ENCODE measurements at regions not wholly inside any gene's neighbourhood (a gene's known extent, or its start where the extent isn't known, plus 50 kb on each side); places are given as distances from the start of the nearest gene placed in this dataset.

DNA sequence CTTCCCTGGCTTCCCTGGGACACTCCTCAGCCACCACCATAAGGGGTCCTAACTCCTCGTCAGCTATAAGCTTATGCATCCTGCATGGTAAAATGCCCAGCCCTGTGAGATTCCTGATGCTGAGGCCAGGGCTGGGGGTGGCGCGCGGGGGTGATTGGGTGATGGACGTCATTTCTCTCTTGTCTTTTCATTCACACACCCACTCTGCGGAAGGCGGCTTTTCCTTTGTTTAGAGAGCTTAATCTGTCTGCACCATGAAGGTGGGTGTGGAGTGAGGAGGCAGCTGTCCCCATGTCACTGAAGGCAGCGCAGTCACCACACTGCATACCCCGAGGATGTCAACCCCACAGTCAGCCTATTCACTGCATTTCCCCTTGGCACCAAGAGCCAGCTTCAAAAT is 110.0 kb upstream of the NSMCE3 start:
- H3K4me3 ChIP-seq (ENCODE audit: control insufficient read depth in 2 of 3, extremely low read depth in 1 of 3, insufficient read depth in 2 of 3, low read depth in 1 of 3, low read length in 3 of 3), result no peak overlapping the region
- TF ChIP-seq EZH2 (IDR thresholded peaks at IDR 0.05; ENCODE audit: low read length), result no peak
- TF ChIP-seq, protein P1, sequence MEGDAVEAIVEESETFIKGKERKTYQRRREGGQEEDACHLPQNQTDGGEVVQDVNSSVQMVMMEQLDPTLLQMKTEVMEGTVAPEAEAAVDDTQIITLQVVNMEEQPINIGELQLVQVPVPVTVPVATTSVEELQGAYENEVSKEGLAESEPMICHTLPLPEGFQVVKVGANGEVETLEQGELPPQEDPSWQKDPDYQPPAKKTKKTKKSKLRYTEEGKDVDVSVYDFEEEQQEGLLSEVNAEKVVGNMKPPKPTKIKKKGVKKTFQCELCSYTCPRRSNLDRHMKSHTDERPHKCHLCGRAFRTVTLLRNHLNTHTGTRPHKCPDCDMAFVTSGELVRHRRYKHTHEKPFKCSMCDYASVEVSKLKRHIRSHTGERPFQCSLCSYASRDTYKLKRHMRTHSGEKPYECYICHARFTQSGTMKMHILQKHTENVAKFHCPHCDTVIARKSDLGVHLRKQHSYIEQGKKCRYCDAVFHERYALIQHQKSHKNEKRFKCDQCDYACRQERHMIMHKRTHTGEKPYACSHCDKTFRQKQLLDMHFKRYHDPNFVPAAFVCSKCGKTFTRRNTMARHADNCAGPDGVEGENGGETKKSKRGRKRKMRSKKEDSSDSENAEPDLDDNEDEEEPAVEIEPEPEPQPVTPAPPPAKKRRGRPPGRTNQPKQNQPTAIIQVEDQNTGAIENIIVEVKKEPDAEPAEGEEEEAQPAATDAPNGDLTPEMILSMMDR (optimal IDR thresholded peaks at IDR 0.05 in 1 of 3, IDR thresholded peaks at IDR 0.05 in 1 of 3, conservative IDR thresholded peaks at IDR 0.05 in 1 of 3; ENCODE audit: extremely low read depth in 1 of 3, insufficient read depth in 2 of 3, low read length in 3 of 3), result no peak
- no peak overlapping the region for H3K9ac ChIP-seq (ENCODE audit: control insufficient read depth, extremely low read depth, insufficient read depth, low read length)
- H3K9me3 ChIP-seq (ENCODE audit: control insufficient read depth, low read depth, low read length), result peaks cover 7% of the 10 kb centered on the region
- no peak overlapping the region for H3K4me2 ChIP-seq (ENCODE audit: control insufficient read depth, extremely low read depth, insufficient read depth, low read depth, low read length)
- no peaks in the 10 kb centered on the region for H3K36me3 ChIP-seq (ENCODE audit: control insufficient read depth in 2 of 2, extremely low read depth in 1 of 2, insufficient read depth in 2 of 2, low read length in 2 of 2)
- H4K20me1 ChIP-seq (ENCODE audit: control insufficient read depth, extremely low read depth, insufficient read depth, low read length), result no peaks in the 10 kb centered on the region
- no peaks in the 10 kb centered on the region for H3K79me2 ChIP-seq (ENCODE audit: control insufficient read depth, insufficient read depth, low read length)
- no peaks in the 10 kb centered on the region for H3K9me1 ChIP-seq (ENCODE audit: control insufficient read depth, extremely low read depth, insufficient read depth, low read length)
- no peak overlapping the region for H3K27ac ChIP-seq (ENCODE audit: control insufficient read depth, insufficient read depth, low read length)
- H2AFZ ChIP-seq (ENCODE audit: control insufficient read depth, low read length), result no peak overlapping the region
- H3K4me1 ChIP-seq (ENCODE audit: control insufficient read depth, extremely low read depth, insufficient read depth, low read length), result no peaks in the 10 kb centered on the region
- no peak for FAIRE-seq
- DNase-seq (ENCODE audit: low read depth, low spot score), result no peak
- H3K27me3 ChIP-seq (ENCODE audit: control insufficient read depth, extremely low read depth, insufficient read depth, low read length), result no peaks in the 10 kb centered on the region
- dilution Hi-C loops (cut with MboI; ENCODE audit: extremely low pct_ligation_motif_present, low sequenced_read_pairs), result no loop called here

DNA sequence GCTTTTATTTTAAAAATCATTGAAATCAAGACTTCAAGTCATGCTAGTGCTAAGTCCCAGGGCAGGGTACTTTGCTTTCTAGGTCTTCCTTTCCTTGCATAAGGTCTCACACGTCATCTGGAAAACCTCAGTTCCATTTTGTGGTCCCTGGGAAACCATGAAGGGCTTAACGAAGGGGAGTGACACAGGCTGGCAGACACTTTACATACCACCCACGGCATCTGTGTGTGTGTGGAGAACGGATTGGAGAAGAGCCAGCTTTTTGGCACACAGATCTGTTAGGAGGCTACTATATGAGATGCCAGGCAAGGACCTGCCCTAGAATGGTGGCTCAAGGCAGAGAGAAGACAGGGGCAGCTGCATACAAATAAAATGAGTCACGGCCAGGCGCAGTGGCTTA is 107.5 kb upstream of the NSMCE3 start:
- Histone ChIP-seq H3K36me3 (ENCODE audit: control insufficient read depth in 2 of 2, extremely low read depth in 1 of 2, insufficient read depth in 2 of 2, low read length in 2 of 2) (no peaks in the 10 kb centered on the region), H3K27me3 (ENCODE audit: control insufficient read depth, extremely low read depth, insufficient read depth, low read length) (no peaks in the 10 kb centered on the region), H4K20me1 (ENCODE audit: control insufficient read depth, extremely low read depth, insufficient read depth, low read length) (no peaks in the 10 kb centered on the region), H3K4me2 (ENCODE audit: control insufficient read depth, extremely low read depth, insufficient read depth, low read depth, low read length) (no peak overlapping the region), H3K9me1 (ENCODE audit: control insufficient read depth, extremely low read depth, insufficient read depth, low read length) (no peaks in the 10 kb centered on the region), H3K27ac (ENCODE audit: control insufficient read depth, insufficient read depth, low read length) (no peak overlapping the region), H2AFZ (ENCODE audit: control insufficient read depth, low read length) (no peak overlapping the region), H3K9ac (ENCODE audit: control insufficient read depth, extremely low read depth, insufficient read depth, low read length) (no peak overlapping the region), H3K4me3 (ENCODE audit: control insufficient read depth in 2 of 3, extremely low read depth in 1 of 3, insufficient read depth in 2 of 3, low read depth in 1 of 3, low read length in 3 of 3) (no peak overlapping the region), H3K79me2 (ENCODE audit: control insufficient read depth, insufficient read depth, low read length) (no peaks in the 10 kb centered on the region), H3K9me3 (ENCODE audit: control insufficient read depth, low read depth, low read length) (peaks cover 3% of the 10 kb centered on the region), H3K4me1 (ENCODE audit: control insufficient read depth, extremely low read depth, insufficient read depth, low read length) (no peaks in the 10 kb centered on the region)
- no peak for FAIRE-seq
- no peak for DNase-seq (ENCODE audit: low read depth, low spot score)
- dilution Hi-C loops (cut with MboI; ENCODE audit: extremely low pct_ligation_motif_present, low sequenced_read_pairs), result no loop called here
- no peak for TF ChIP-seq EZH2 (IDR thresholded peaks at IDR 0.05; ENCODE audit: low read length)
- TF ChIP-seq, protein P1 (optimal IDR thresholded peaks at IDR 0.05 in 1 of 3, IDR thresholded peaks at IDR 0.05 in 1 of 3, conservative IDR thresholded peaks at IDR 0.05 in 1 of 3; ENCODE audit: extremely low read depth in 1 of 3, insufficient read depth in 2 of 3, low read length in 3 of 3), result no peak
